HFFc6 (cell line): ENCODE measurements at regions not wholly inside any gene's neighbourhood (a gene's known extent, or its start where the extent isn't known, plus 50 kb on each side); places are given as distances from the start of the nearest gene placed in this dataset.
"Not testable (repeated sequence)": the region's sequence is repeated elsewhere in the genome, so short reads cannot be mapped to it uniquely, and the experiment has no call there.

Experiments
- DNase-seq: peaks from one replicate; pipeline ENCODE4 v3.0.0-alpha.2; 2018
- H3K27ac Mint-ChIP-seq: 2 replicates; pipeline ENCODE4 v1.8.0; 2020; ENCODE audit warnings: mild to moderate bottlenecking, mixed read lengths
- H3K27me3 Mint-ChIP-seq: 2 replicates; pipeline ENCODE4 v1.8.0; 2021; ENCODE audit warnings: mild to moderate bottlenecking, moderate library complexity, mixed read lengths; ENCODE audit not compliant: insufficient read depth
- H3K36me3 Mint-ChIP-seq: 2 replicates; pipeline ENCODE4 v1.8.0; 2021; ENCODE audit warnings: low read depth, mixed read lengths
- H3K4me1 Mint-ChIP-seq: 2 replicates; pipeline ENCODE4 v1.8.0; 2020; ENCODE audit warnings: low read depth, mixed read lengths
- H3K4me3 Mint-ChIP-seq: 2 replicates; pipeline ENCODE4 v1.8.0; 2020; ENCODE audit warnings: mild to moderate bottlenecking, moderate library complexity, mixed read lengths
- H3K9me3 Mint-ChIP-seq: 2 replicates; pipeline ENCODE4 v1.8.0; 2020; ENCODE audit warnings: mild to moderate bottlenecking, mixed read lengths
- TF ChIP-seq, protein P1 (sequence below): fragments of 200-600 bp; sonication (generic); IDR thresholded peaks from 2 replicates; pipeline ENCODE4 v1.5.0; 2021; ENCODE audit warnings: antibody characterized with exemption, mild to moderate bottlenecking

DNA sequence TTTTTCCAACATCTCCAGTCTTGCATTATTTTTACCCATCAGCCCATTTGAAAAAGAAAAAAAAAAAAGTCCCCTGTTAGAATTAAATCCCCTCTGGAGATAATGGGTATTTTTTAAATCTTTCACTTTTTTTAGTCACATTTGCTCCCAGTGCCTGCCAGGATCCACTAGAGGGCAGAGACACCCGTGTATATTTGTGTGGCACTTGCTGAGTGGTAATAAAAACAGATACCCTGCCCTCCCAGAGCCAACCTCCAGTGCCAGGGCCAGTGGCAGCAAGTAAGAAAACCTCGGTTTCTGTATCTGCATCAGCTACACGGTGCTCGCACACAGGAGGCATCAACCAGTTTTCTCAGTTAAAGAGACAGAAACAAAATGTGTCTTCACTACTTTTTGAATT, 135.1 kb upstream of the DUSP22 start:
- H3K9me3 Mint-ChIP-seq, H3K27me3 Mint-ChIP-seq, DNase-seq, H3K4me3 Mint-ChIP-seq, H3K27ac Mint-ChIP-seq, H3K36me3 Mint-ChIP-seq: not testable (repeated sequence)
- H3K4me1 Mint-ChIP-seq: peaks cover 25% of the 10 kb centered on the region
- TF ChIP-seq, protein P1, sequence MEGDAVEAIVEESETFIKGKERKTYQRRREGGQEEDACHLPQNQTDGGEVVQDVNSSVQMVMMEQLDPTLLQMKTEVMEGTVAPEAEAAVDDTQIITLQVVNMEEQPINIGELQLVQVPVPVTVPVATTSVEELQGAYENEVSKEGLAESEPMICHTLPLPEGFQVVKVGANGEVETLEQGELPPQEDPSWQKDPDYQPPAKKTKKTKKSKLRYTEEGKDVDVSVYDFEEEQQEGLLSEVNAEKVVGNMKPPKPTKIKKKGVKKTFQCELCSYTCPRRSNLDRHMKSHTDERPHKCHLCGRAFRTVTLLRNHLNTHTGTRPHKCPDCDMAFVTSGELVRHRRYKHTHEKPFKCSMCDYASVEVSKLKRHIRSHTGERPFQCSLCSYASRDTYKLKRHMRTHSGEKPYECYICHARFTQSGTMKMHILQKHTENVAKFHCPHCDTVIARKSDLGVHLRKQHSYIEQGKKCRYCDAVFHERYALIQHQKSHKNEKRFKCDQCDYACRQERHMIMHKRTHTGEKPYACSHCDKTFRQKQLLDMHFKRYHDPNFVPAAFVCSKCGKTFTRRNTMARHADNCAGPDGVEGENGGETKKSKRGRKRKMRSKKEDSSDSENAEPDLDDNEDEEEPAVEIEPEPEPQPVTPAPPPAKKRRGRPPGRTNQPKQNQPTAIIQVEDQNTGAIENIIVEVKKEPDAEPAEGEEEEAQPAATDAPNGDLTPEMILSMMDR: peak; percentile 60

DNA sequence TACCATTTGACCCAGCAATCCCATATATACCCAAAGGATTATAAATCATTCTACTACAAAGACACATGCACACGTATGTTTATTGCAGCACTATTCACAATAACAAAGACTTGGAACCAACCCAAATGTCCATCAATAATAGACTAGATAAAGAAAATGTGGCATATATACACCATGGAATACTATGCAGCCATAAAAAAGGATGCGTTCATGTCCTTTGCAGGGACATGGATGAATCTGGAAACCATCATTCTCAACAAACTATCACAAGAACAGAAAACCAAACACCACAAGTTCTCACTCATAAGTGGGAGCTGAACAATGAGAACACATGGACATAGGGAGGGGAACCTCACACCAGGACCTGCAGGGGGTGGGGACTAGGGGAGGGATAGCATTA, 130.6 kb upstream of the DUSP22 start:
- H3K27me3 Mint-ChIP-seq, H3K4me3 Mint-ChIP-seq: not testable (repeated sequence)

DNA sequence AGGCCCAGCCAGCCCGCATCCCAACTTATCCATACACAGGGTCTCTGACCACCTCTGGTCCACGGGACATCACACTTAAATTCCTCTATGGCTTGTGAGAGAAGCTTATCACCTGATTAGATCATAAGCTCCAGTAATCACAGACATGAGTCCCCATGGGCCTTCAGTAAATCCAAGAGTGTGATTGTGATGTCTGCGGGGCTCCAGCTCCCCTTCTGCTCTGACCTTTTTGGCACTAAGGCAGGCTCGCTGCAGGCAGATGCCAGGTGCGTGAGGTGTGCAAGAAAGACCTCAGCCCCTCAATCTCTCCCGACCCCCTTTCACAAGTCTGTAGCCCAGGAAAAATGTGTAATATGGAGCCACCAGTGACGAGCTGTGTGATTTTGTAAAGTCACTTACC, 127.6 kb upstream of the DUSP22 start:
- Mint-ChIP-seq H3K27me3 (no peaks in the 10 kb centered on the region; the same call in 1 of the 2 replicates), H3K36me3 (no peaks in the 10 kb centered on the region), H3K4me3 (no peak overlapping the region), H3K4me1 (no peaks in the 10 kb centered on the region), H3K27ac (no peak overlapping the region), H3K9me3 (peaks cover 5% of the 10 kb centered on the region)
- TF ChIP-seq, protein P1: no peak
- DNase-seq: no peak

More for the DNA sequence above, 130.6 kb upstream of the DUSP22 start:
- H3K36me3 Mint-ChIP-seq, DNase-seq, H3K9me3 Mint-ChIP-seq, H3K4me1 Mint-ChIP-seq, H3K27ac Mint-ChIP-seq: not testable (repeated sequence)

DNA sequence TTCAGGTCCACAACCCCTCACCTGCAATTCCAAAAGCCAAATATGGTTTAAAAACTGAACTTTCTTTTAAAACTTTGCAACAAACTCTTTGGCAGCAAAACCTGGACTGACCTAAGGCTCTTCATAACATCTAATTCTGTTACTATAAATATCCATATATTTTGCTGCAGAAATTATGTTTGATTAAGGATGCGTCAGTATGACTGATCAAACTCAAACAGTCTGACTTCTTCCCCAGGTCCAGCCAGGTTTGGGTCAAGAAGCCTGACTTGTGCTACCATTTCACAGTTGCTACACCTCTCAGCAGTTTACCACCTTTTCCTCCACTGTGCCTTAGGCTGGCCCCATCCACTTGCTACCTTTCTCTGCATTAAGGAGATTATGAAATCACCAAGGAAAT, 127.0 kb upstream of the DUSP22 start:
- H3K27me3 Mint-ChIP-seq: no peaks in the 10 kb centered on the region; the same call in 1 of the 2 replicates
- H3K27ac Mint-ChIP-seq: no peak overlapping the region
- H3K4me3 Mint-ChIP-seq: no peak overlapping the region
- no peak for DNase-seq
- H3K4me1 Mint-ChIP-seq: no peaks in the 10 kb centered on the region
- no peaks in the 10 kb centered on the region for H3K36me3 Mint-ChIP-seq
- TF ChIP-seq, protein P1: no peak
- H3K9me3 Mint-ChIP-seq: peaks cover 2% of the 10 kb centered on the region

DNA sequence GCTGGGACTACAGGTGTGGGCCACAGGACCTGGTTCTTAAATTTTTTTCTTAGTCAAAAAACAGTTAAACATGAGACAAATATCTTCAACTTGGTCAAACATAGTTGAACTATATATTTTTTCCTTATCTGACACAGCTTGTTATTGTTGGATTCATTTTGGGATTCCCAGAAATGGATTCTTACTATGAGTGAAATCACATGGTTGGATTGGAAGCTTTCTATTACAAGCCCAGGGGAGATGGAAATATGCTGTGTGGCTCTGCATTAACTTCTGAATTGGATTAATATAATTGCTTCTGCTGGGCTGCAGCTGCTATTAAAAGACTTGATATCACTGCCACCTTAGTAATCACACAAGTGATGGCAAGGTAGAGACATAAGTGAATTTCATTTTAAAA, 126.4 kb upstream of the DUSP22 start:
- H3K4me1 Mint-ChIP-seq: no peaks in the 10 kb centered on the region
- no peaks in the 10 kb centered on the region; the same call in 1 of the 2 replicates for H3K27me3 Mint-ChIP-seq
- DNase-seq: no peak
- no peak overlapping the region for H3K27ac Mint-ChIP-seq
- no peaks in the 10 kb centered on the region for H3K36me3 Mint-ChIP-seq
- no peak overlapping the region for H3K4me3 Mint-ChIP-seq
- TF ChIP-seq, protein P1: no peak
- H3K9me3 Mint-ChIP-seq: no peaks in the 10 kb centered on the region

DNA sequence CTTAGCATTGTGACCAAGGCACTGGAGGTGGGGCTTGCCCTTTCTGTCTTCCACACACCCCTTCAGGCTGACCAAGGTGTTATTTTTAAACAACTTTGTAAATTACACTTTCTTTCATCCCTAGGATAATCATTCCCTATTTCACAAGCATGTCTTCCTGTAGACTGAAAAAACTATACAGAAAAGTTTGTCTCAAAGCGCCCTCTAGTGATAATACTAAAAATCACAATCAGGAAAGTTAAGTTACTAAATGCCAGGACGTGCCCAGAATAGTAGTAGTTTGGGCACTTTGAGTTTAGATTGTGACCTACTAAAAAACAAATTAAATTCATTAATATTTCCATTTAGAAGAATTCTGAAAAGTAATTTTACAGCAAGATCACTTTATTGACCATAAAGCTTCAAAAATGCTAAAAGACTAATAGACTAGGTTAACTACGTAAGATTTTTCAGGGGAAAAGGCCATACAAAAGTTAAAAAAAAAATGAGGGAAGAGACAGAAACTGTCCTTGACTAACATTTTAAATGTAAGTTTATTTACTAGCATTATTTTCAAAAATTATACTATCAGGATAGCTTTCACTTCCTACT, 123.3 kb upstream of the DUSP22 start:
- no peak overlapping the region for H3K4me3 Mint-ChIP-seq
- H3K36me3 Mint-ChIP-seq: no peaks in the 10 kb centered on the region; the same call in 1 of the 2 replicates
- TF ChIP-seq, protein P1: peak; percentile 87
- H3K9me3 Mint-ChIP-seq: peaks cover 6% of the 10 kb centered on the region; the same call in 1 of the 2 replicates
- peak; percentile 55 for DNase-seq
- no peaks in the 10 kb centered on the region for H3K4me1 Mint-ChIP-seq
- no peak overlapping the region for H3K27ac Mint-ChIP-seq
- H3K27me3 Mint-ChIP-seq: peaks cover 2% of the 10 kb centered on the region; the same call in 1 of the 2 replicates
